Anterior cingulate cortex (tissue), 58 donors: ENCODE measurements at regions not wholly inside any gene's neighbourhood (a gene's known extent, or its start where the extent isn't known, plus 50 kb on each side); places are given as distances from the start of the nearest gene placed in this dataset.

ENCODE experiments used
- DNase-seq, 58 donors: peaks; one replicate each; lab custom pipeline; 2025; lab: John Stamatoyannopoulos, UW

GRCh38 chr1:186620566-186621350, 59.5 kb downstream of the PTGS2 start:
- DNase-seq: no peak

DNA sequence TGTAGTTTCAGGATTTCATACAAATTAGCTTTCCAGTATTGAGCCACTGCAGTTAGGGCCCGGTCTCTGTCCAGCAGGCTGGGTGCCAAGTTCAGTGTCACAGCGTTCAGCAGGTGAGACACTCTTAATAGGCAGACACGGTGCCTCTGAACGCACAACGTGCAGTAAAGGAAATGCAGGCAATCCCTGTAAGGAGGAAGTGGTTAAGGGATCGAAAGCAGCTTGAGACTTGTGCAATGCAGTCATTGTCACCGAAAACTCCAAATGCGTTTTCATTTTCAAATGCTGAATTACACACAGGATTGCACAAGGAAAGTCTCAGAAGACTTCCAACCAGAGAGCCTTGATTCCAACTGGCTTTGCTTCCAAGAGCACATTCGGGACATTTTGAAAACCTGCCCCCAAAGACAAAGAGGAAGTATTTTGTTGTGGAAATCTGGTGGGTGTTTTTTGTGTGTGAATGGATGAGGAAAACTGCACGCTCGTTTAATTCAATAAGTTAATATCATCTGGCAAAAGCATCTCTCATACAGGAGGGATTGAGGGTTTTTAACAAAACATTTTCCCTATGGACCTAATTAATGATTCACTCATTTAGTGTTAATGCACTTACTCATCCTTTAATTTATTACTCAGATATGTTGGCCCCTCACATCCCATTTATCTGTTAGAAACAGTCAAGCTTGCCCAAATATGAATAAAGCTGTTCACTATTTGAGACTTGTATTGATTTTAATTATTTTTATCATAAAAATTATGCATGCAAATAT, 61.6 kb downstream of the PTGS2 start:
- DNase-seq: peak in 6 of 58 donors; percentile 3 to 28 (median 5)

DNA sequence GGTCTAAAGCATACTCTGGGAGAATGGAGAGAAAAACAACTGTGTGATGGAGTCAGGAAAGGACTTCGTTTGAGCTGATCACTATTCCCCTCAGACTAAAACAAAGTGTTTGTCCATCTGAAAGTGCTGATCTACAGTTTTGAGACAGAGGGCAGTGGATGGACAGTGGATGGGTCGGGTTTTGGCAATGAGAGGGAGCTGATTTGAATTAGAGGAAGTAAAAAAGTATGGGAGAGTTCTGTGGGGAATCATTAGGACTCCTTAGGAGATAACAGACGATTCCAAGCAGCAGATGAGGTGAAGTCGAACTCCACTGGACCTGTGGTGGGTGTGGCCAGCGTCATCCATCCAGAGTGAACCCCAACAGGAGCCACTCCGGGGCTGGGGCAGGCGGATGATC, 62.3 kb downstream of the PTGS2 start:
- DNase-seq: no peak

DNA sequence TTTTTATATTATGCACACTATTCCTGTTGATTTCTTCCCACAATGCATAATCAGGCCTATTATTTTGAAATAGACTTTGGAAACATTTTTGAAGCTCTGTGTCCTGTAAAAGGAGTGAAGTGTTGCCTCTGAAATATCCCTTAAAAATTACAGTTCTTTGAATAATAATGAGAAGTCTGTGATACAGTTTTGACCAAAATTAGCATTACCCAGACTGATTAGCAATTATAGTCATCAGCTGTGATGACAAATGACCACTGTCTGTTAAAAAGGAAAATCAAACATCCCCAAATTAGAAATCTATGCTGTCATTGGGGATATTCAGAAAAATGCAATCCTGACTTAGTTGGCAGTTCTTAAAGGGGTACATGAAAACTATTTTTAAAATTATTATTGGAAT, 63.7 kb downstream of the PTGS2 start:
- DNase-seq: no peak

DNA sequence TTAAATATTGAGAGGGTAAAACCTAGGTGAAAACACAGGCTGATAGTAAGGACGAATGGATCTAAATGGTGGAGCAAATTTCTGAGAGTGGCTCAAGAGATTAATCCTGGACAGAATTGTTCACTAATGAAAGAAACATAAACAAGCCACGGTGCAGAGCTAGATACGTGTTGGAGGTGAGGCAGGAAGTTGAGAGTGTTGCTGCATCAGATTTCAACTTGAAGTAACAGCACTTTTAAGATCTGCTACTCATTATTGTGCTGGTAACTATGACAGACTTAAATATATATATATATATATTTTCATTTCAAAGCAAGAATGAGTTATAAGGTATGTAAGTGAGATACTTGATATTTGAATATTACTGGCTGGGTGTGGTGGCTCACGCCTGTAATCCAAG, 64.9 kb downstream of the PTGS2 start:
- no peak for DNase-seq

DNA sequence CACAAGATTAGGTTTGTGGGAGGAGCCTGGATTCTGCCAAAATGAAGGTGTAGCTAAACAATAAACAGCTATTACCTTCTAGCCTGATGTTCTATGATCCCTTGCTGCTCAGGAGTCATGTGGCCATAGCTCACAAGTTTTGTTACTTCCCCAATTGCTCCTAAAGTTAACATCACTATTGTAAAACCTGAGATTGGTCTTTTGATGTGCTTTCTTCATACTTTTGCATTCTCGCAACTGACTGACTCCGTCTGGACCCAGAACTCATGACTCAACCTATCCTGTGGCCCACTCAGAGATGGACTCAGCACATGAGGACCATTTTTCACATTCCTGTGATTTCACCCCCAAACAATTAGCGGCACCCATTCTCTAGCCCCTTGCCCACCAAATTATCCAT, 69.1 kb downstream of the PTGS2 start:
- DNase-seq: no peak

- DNase-seq: no peak
Measured at GRCh38 chr1:186609183-186609582, 71.0 kb downstream of the PTGS2 start.

DNA sequence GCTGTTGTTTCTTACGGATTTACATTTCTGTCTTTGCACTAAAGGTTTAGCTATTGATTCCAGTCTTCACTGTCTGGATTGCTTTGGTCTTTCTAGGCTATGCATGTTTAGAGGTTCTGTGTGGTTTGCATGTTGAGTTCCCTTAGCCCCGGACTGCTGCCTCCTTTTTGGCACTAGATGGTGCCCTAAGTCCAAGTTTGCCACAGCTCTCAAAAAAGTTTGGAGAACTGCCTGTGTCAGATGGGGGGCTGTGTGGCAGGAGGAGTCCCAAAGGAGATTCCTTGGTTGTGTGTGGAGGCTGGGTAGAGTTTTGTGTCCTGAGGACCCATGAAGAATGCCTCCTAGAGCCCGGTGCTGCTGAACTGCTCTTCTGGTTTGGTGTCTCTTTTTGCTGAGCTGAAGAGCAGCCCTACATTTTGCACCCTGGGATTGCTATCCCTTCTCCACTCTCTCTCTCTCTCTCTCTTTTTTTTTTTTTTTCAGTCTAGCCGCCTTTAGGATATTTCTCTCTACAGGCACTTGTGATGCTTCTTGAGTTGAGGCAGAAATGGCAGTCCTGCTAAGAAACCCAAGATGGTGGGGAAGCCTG, 74.4 kb downstream of the PTGS2 start:
- DNase-seq: peak in 2 of 58 donors; percentile 1 to 6

DNA sequence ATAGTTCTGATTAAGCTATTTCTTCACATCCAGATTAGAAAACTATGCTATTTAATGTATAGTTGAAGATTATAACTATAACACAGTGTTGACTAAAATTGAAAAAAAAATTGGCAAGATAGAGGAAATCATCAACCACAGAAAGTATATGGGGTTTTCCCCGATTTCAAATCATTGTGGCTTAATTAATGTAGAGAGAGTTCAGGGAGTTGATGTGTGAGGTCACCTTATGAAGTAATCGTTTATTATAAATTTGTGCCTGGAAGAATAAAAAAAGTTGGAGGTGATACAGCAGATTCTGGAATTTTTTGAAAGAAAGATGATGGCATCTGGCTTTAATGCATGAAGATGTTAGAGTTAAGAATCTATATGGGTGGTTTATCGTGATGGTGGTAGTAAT, 84.3 kb downstream of the PTGS2 start:
- DNase-seq: no peak

GRCh38 chr1:186578325-186579016, 101.8 kb downstream of the PTGS2 start:
- DNase-seq: no peak

DNA sequence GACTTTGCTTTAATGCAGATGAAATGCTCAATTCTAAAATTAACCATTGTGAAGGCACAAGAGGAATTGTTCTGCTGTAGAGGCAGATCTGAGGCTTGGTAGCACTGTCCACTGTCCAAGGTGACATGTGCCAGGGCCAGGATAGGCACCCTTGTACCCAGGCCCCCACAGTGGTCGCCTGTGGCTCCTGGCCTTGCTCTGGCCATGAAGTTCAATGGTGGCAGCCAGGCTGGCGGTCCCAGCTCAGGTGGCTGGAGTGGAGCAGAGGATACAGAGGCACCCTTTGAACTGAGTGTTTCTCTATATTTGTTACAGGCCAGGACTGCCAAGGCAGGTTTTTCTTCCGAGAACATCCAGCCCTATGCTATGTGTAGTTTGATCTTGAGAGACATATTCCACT, 102.6 kb downstream of the PTGS2 start:
- no peak for DNase-seq

DNA sequence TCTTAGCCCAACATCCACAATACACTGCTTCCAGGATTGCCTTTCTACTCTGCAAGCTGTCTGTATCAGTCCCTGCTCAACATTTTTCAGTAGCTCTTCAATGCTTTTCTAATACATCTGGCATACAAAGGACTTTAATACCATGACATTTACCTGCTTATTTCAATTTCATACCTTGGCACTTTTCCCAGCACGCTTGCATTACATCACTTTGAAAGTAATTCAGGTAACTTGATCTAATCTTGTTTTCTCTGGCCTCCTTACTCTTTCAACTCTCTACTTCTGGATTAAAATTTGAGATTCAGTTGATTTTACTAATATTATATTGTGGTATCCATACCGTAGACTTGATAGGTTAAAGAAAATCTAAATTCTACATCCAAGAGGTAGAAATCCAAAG, 103.0 kb downstream of the PTGS2 start:
- no peak for DNase-seq

- no peak for DNase-seq
Measured at GRCh38 chr1:186575348-186575747, 104.9 kb downstream of the PTGS2 start.

GRCh38 chr1:186574926-186575325, 105.3 kb downstream of the PTGS2 start:
- no peak for DNase-seq

DNA sequence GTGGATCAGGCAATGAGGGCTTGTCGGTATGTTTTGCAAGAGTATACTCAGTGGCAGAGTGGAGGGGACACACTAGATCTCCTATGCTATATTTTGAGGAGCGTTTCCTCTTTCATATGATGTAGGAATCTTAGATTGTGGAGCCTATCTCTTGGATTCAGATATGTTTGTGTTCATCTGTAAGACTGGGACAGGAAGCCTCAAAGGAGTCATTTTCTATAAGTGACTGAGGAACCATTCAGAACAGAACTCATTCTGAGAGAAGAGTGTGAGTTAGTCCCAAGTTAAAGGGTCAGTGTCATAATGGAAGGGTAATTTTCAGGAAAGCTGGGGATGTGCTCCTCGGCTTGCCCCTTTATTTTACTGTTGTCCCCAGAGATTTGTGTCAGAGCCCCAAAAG, 107.7 kb downstream of the PTGS2 start:
- DNase-seq: no peak

- DNase-seq: no peak
Measured at GRCh38 chr1:186571771-186572170, 108.5 kb downstream of the PTGS2 start.

DNA sequence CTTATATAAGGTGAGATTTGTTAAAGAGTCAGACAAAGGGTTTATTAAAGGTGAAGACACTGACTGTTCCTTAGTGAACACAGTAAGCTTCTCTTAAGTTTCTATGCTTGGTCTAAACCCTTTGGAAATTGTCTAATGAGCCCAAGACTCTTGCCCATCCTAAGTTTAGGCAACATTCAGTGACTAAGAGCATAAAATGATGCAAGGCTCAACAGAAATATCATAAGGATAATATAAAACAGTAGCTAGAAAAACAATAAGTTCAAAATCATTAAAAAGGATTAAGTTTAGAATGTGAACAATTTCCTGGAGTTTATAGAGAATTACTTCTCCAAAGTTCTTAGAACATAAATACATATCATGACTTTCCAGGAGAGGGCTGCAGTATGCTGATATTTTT, 108.9 kb upstream of the PDC start:
- no peak for DNase-seq

DNA sequence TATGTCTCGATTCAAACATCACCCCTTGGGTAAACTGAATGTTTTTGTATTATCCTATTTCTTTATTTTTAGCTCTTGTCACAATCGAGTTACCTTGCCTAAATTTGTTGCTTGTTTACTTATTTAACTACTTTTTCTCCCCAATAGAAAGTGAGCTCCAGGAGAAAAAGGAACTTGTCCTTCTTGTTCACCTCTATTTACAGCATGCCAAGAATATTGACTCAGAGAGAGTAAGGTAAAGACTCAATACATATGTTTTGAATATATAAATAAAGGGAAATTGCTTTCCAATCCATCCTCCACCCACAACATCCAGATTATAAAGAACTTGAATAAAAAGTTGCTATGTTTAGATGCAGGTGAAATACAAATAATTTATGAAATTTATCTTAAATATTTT, 107.3 kb upstream of the PDC start:
- no peak for DNase-seq

- no peak for DNase-seq
Measured at GRCh38 chr1:186566140-186566855, 105.4 kb upstream of the PDC start.

DNA sequence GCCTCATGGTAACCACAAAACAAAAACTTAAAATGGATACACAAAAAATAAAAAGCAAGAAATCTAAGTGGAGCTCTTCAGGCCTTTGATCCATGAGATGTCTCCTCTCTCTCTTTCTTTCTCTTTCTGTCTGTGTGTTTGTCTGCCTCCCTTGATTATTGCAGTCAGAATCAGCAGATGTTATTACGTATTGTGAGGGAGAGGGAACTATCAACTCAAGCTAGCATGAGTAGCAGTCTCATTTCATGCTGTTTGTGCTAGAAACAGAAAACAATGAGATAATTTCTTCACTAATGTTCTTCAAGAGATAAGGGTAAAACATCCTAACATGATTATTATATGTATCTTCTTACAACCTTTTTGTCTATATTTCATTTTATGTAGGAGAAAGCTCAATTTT, 103.7 kb upstream of the PDC start:
- DNase-seq: no peak
